ENCODE measurements at regions not wholly inside any gene's neighbourhood (a gene's known extent, or its start where the extent isn't known, plus 50 kb on each side); places are given as distances from the start of the nearest gene placed in this dataset.

GRCh38 chr2:108106731-108107130 is 120.4 kb downstream of the SLC5A7 start:
- Histone ChIP-seq H2AFZ (ENCODE audit: low read depth, low read length) (no peak overlapping the region), H3K9ac (ENCODE audit: low read length) (no peak overlapping the region), H3K9me3 (ENCODE audit: insufficient read depth, low read length) (no peaks in the 10 kb centered on the region), H3K27ac (ENCODE audit: low read length) (no peak overlapping the region), H3K27me3 (ENCODE audit: low read depth, low read length) (no peaks in the 10 kb centered on the region), H3K4me3 (ENCODE audit: low read length) (no peak overlapping the region), H4K20me1 (ENCODE audit: insufficient read depth, low read length) (no peaks in the 10 kb centered on the region), H3K36me3 (replicated peaks; ENCODE audit: low read depth, low read length) (no peaks in the 10 kb centered on the region), H3K4me1 (ENCODE audit: low read length) (no peaks in the 10 kb centered on the region), H3K4me2 (ENCODE audit: low read length) (no peak overlapping the region), H3K79me2 (ENCODE audit: low read length) (no peaks in the 10 kb centered on the region)
- TF ChIP-seq CTCF (IDR thresholded peaks at IDR 0.05; ENCODE audit: low read depth, low read length) (no peak), EZH2phosphoT487 (IDR thresholded peaks at IDR 0.05; ENCODE audit: low read depth) (no peak)

- no peaks in the 10 kb centered on the region for H3K27me3 ChIP-seq (ENCODE audit: low read depth, low read length)
- no peak overlapping the region for H3K4me2 ChIP-seq (ENCODE audit: low read length)
- TF ChIP-seq EZH2phosphoT487 (IDR thresholded peaks at IDR 0.05; ENCODE audit: low read depth) (no peak), CTCF (IDR thresholded peaks at IDR 0.05; ENCODE audit: low read depth, low read length) (no peak)
- no peak overlapping the region for H3K4me3 ChIP-seq (ENCODE audit: low read length)
- H3K9ac ChIP-seq (ENCODE audit: low read length): no peak overlapping the region
- H2AFZ ChIP-seq (ENCODE audit: low read depth, low read length): no peak overlapping the region
- H3K27ac ChIP-seq (ENCODE audit: low read length): no peak overlapping the region
- H3K79me2 ChIP-seq (ENCODE audit: low read length): no peaks in the 10 kb centered on the region
- no peaks in the 10 kb centered on the region for H3K36me3 ChIP-seq (replicated peaks; ENCODE audit: low read depth, low read length)
- no peaks in the 10 kb centered on the region for H3K9me3 ChIP-seq (ENCODE audit: insufficient read depth, low read length)
- no peaks in the 10 kb centered on the region for H3K4me1 ChIP-seq (ENCODE audit: low read length)
- H4K20me1 ChIP-seq (ENCODE audit: insufficient read depth, low read length): no peaks in the 10 kb centered on the region
Observed at GRCh38 chr2:108111936-108112335, 125.6 kb downstream of the SLC5A7 start.

GRCh38 chr2:108115868-108116267 is 123.9 kb upstream of the SULT1C3 start:
- no peak for TF ChIP-seq CTCF (IDR thresholded peaks at IDR 0.05; ENCODE audit: low read depth, low read length)
- no peak for TF ChIP-seq EZH2phosphoT487 (IDR thresholded peaks at IDR 0.05; ENCODE audit: low read depth)
- Histone ChIP-seq H3K27me3 (ENCODE audit: low read depth, low read length) (no peaks in the 10 kb centered on the region), H3K9me3 (ENCODE audit: insufficient read depth, low read length) (no peaks in the 10 kb centered on the region), H3K9ac (ENCODE audit: low read length) (no peak overlapping the region), H4K20me1 (ENCODE audit: insufficient read depth, low read length) (no peaks in the 10 kb centered on the region), H2AFZ (ENCODE audit: low read depth, low read length) (no peak overlapping the region), H3K4me1 (ENCODE audit: low read length) (no peaks in the 10 kb centered on the region), H3K36me3 (replicated peaks; ENCODE audit: low read depth, low read length) (no peaks in the 10 kb centered on the region), H3K4me2 (ENCODE audit: low read length) (no peak overlapping the region), H3K4me3 (ENCODE audit: low read length) (no peak overlapping the region), H3K79me2 (ENCODE audit: low read length) (no peaks in the 10 kb centered on the region), H3K27ac (ENCODE audit: low read length) (no peak overlapping the region)

- Histone ChIP-seq H3K27ac (ENCODE audit: low read length) (no peak overlapping the region), H3K4me2 (ENCODE audit: low read length) (no peak overlapping the region), H2AFZ (ENCODE audit: low read depth, low read length) (no peak overlapping the region), H3K36me3 (replicated peaks; ENCODE audit: low read depth, low read length) (no peaks in the 10 kb centered on the region), H3K4me3 (ENCODE audit: low read length) (no peak overlapping the region), H4K20me1 (ENCODE audit: insufficient read depth, low read length) (no peaks in the 10 kb centered on the region), H3K9ac (ENCODE audit: low read length) (no peak overlapping the region), H3K27me3 (ENCODE audit: low read depth, low read length) (no peaks in the 10 kb centered on the region), H3K9me3 (ENCODE audit: insufficient read depth, low read length) (no peaks in the 10 kb centered on the region), H3K4me1 (ENCODE audit: low read length) (no peaks in the 10 kb centered on the region), H3K79me2 (ENCODE audit: low read length) (no peaks in the 10 kb centered on the region)
- TF ChIP-seq EZH2phosphoT487 (IDR thresholded peaks at IDR 0.05; ENCODE audit: low read depth) (no peak), CTCF (IDR thresholded peaks at IDR 0.05; ENCODE audit: low read depth, low read length) (no peak)
Observed at GRCh38 chr2:108118996-108119395, 120.8 kb upstream of the SULT1C3 start.
